ENCODE measurements at regions not wholly inside any gene's neighbourhood (a gene's known extent, or its start where the extent isn't known, plus 50 kb on each side); places are given as distances from the start of the nearest gene placed in this dataset.

GRCh38 chr18:27363872-27364271 is 178.8 kb upstream of the CHST9 start:
- Histone ChIP-seq H3K79me2 (ENCODE audit: insufficient read depth, low read length) (no peaks in the 10 kb centered on the region), H3K4me3 (replicated peaks in 1 of 3; ENCODE audit: low read depth in 2 of 3, low read length in 3 of 3) (no peak overlapping the region), H3K27me3 (ENCODE audit: control insufficient read depth in 2 of 2, insufficient read depth in 2 of 2, low read length in 2 of 2) (no peaks in the 10 kb centered on the region), H3K9ac (ENCODE audit: insufficient read depth, low read length, poor library complexity, severe bottlenecking) (no peak overlapping the region), H3K9me3 (replicated peaks in 1 of 2; ENCODE audit: control insufficient read depth in 1 of 2, insufficient read depth in 1 of 2, low read length in 2 of 2) (no peaks in the 10 kb centered on the region), H2AFZ (ENCODE audit: insufficient read depth, low read depth, low read length, poor library complexity, severe bottlenecking) (no peak overlapping the region), H3K4me1 (ENCODE audit: control insufficient read depth in 1 of 2, insufficient read depth in 2 of 2, low read length in 2 of 2) (no peaks in the 10 kb centered on the region), H3K36me3 (replicated peaks in 1 of 2; ENCODE audit: control insufficient read depth in 1 of 2, insufficient read depth in 2 of 2, low read length in 2 of 2) (no peaks in the 10 kb centered on the region), H3K27ac (ENCODE audit: low read depth in 1 of 2, low read length in 2 of 2) (no peak overlapping the region), H3K4me2 (replicated peaks; ENCODE audit: extremely low read depth, low read length, poor library complexity, severe bottlenecking) (no peak overlapping the region), H4K20me1 (ENCODE audit: insufficient read depth, low read length) (no peaks in the 10 kb centered on the region)
- H3K27ac Mint-ChIP-seq, result peak overlapping the region in 1 of 7 donors; percentile 34
- no peaks in the 10 kb centered on the region for H3K4me1 Mint-ChIP-seq
- peaks cover 0 to 1% (median 0%) of the 10 kb centered on the region in 3 donors for H3K27me3 Mint-ChIP-seq (ENCODE audit: low read depth in 3 of 3)
- H3K36me3 Mint-ChIP-seq, result no peaks in the 10 kb centered on the region
- no peaks in the 10 kb centered on the region for H3K9me3 Mint-ChIP-seq
- H3K4me3 Mint-ChIP-seq, result no peak overlapping the region
- intact Hi-C loops (cut with micrococcal nuclease), result no loop called here
- no peak for TF ChIP-seq CTCF (IDR thresholded peaks at IDR 0.05)
- DNase-seq, result no peak

GRCh38 chr18:27361477-27361876 is 176.4 kb upstream of the CHST9 start:
- Histone ChIP-seq H3K9me3 (replicated peaks in 1 of 2; ENCODE audit: control insufficient read depth in 1 of 2, insufficient read depth in 1 of 2, low read length in 2 of 2) (no peaks in the 10 kb centered on the region), H3K27ac (ENCODE audit: low read depth in 1 of 2, low read length in 2 of 2) (no peak overlapping the region), H3K79me2 (ENCODE audit: insufficient read depth, low read length) (no peaks in the 10 kb centered on the region), H4K20me1 (ENCODE audit: insufficient read depth, low read length) (no peaks in the 10 kb centered on the region), H3K36me3 (replicated peaks in 1 of 2; ENCODE audit: control insufficient read depth in 1 of 2, insufficient read depth in 2 of 2, low read length in 2 of 2) (no peaks in the 10 kb centered on the region), H3K4me2 (replicated peaks; ENCODE audit: extremely low read depth, low read length, poor library complexity, severe bottlenecking) (no peak overlapping the region), H3K27me3 (ENCODE audit: control insufficient read depth in 2 of 2, insufficient read depth in 2 of 2, low read length in 2 of 2) (no peaks in the 10 kb centered on the region), H2AFZ (ENCODE audit: insufficient read depth, low read depth, low read length, poor library complexity, severe bottlenecking) (no peak overlapping the region), H3K4me3 (replicated peaks in 1 of 3; ENCODE audit: low read depth in 2 of 3, low read length in 3 of 3) (no peak overlapping the region), H3K9ac (ENCODE audit: insufficient read depth, low read length, poor library complexity, severe bottlenecking) (no peak overlapping the region), H3K4me1 (ENCODE audit: control insufficient read depth in 1 of 2, insufficient read depth in 2 of 2, low read length in 2 of 2) (no peaks in the 10 kb centered on the region)
- Mint-ChIP-seq H3K36me3 (no peaks in the 10 kb centered on the region), H3K9me3 (no peaks in the 10 kb centered on the region), H3K4me3 (no peak overlapping the region), H3K4me1 (no peaks in the 10 kb centered on the region), H3K27ac (no peak overlapping the region), H3K27me3 (ENCODE audit: low read depth in 3 of 3) (peaks cover 0 to 1% (median 0%) of the 10 kb centered on the region in 3 donors)
- no peak for DNase-seq
- WGBS (ENCODE audit: insufficient coverage), result no CpG with 5 or more reads among the region's 2 CpGs
- intact Hi-C loops (cut with micrococcal nuclease), result no loop called here
- TF ChIP-seq CTCF (IDR thresholded peaks at IDR 0.05), result no peak
